Neutrophil (primary cell): ENCODE measurements at regions not wholly inside any gene's neighbourhood (a gene's known extent, or its start where the extent isn't known, plus 50 kb on each side); places are given as distances from the start of the nearest gene placed in this dataset.

Source experiments
- H3K27ac ChIP-seq: fragments of 200-600 bp; sonication (generic); 2 replicates; pipeline ENCODE4 v1.5.1; 2016; ENCODE audit warnings: mild to moderate bottlenecking, moderate library complexity
- H3K27me3 ChIP-seq: fragments of 200-600 bp; sonication (generic); 2 replicates; pipeline ENCODE4 v1.6.0; 2016; ENCODE audit warnings: mild to moderate bottlenecking
- H3K36me3 ChIP-seq: fragments of 200-600 bp; sonication (generic); 2 replicates; pipeline ENCODE4 v1.5.1; 2017
- H3K4me1 ChIP-seq, 2 experiments: fragments of 200-600 bp in 1 of 2; sonication (generic) in 1 of 2; 1 replicate in 1 of 2; 2 replicates in 1 of 2; pipeline versions ENCODE4 v1.5.1 to v1.6.1; 2013 to 2016; ENCODE audit warnings: low read depth in 1 of 2, low read length in 1 of 2, mild to moderate bottlenecking in 1 of 2, moderate library complexity in 1 of 2; ENCODE audit not compliant: control insufficient read depth in 1 of 2, insufficient read depth in 1 of 2
- H3K4me3 ChIP-seq, 2 experiments: fragments of 200-600 bp in 1 of 2; sonication (generic) in 1 of 2; 1 replicate in 1 of 2; 2 replicates in 1 of 2; pipeline ENCODE4 v1.5.1; 2013 to 2016; ENCODE audit warnings: low read depth in 1 of 2, low read length in 1 of 2, mild to moderate bottlenecking in 1 of 2, moderate library complexity in 1 of 2
- H3K9me3 ChIP-seq: fragments of 200-600 bp; sonication (generic); 2 replicates; pipeline ENCODE4 v1.5.1; 2016
- TF ChIP-seq, protein P1 (sequence below): fragments of 200-600 bp; sonication (generic); IDR thresholded peaks from 2 replicates; pipeline ENCODE4 v1.5.1; 2016; ENCODE audit warnings: antibody characterized with exemption

DNA sequence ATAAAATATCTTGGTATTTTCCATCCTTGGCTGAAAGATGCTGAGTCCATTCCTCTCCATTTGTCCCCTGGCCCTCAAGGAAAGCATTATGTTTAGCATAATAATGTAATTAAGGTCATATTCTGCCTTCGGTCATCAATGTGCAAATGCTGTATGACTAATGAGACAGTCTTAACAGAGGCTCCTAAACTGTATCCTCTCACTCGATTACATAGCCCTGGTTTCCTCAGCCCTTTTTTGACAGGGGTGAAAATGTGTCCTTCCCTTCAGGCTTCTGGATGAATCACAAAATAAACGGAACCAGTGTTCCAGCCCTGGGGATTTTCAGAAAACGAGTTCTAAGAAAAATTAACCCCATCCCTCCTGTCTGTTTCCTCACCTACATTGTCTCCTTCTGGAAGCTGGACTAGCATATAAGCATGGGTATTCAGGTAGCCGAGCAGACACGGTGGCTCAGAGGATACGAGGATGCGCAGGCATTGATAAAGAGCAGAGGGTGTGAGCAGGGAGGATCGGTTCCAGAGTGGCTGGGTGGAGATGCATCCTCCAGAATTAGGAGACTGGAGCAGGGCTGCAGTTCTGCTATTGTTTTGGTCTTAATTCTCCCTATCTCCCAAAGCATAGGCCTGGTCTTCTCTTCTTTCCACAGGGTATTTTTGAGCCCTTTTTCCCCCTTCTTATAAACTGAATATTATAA is 742.9 kb downstream of the TLR4 start:
- H3K27ac ChIP-seq, result no peak overlapping the region
- H3K36me3 ChIP-seq, result no peaks in the 10 kb centered on the region
- H3K27me3 ChIP-seq, result no peaks in the 10 kb centered on the region
- TF ChIP-seq, protein P1, sequence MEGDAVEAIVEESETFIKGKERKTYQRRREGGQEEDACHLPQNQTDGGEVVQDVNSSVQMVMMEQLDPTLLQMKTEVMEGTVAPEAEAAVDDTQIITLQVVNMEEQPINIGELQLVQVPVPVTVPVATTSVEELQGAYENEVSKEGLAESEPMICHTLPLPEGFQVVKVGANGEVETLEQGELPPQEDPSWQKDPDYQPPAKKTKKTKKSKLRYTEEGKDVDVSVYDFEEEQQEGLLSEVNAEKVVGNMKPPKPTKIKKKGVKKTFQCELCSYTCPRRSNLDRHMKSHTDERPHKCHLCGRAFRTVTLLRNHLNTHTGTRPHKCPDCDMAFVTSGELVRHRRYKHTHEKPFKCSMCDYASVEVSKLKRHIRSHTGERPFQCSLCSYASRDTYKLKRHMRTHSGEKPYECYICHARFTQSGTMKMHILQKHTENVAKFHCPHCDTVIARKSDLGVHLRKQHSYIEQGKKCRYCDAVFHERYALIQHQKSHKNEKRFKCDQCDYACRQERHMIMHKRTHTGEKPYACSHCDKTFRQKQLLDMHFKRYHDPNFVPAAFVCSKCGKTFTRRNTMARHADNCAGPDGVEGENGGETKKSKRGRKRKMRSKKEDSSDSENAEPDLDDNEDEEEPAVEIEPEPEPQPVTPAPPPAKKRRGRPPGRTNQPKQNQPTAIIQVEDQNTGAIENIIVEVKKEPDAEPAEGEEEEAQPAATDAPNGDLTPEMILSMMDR, result no peak
- H3K4me3 ChIP-seq, result no peak overlapping the region
- no peaks in the 10 kb centered on the region for H3K9me3 ChIP-seq
- no peaks in the 10 kb centered on the region for H3K4me1 ChIP-seq

- Histone ChIP-seq H3K4me3 (no peak overlapping the region), H3K27me3 (no peaks in the 10 kb centered on the region), H3K4me1 (no peaks in the 10 kb centered on the region), H3K9me3 (no peaks in the 10 kb centered on the region), H3K27ac (no peak overlapping the region), H3K36me3 (no peaks in the 10 kb centered on the region)
- TF ChIP-seq, protein P1, result no peak
These were observed 745.4 kb downstream of the TLR4 start for GRCh38 chr9:118449554-118449953.

- Histone ChIP-seq H3K4me1 (no peaks in the 10 kb centered on the region), H3K27ac (no peak overlapping the region), H3K27me3 (no peaks in the 10 kb centered on the region), H3K36me3 (no peaks in the 10 kb centered on the region), H3K4me3 (no peak overlapping the region), H3K9me3 (no peaks in the 10 kb centered on the region)
- TF ChIP-seq, protein P1, result no peak
These were observed 751.1 kb downstream of the TLR4 start for GRCh38 chr9:118455259-118455658.

GRCh38 chr9:118455788-118456187 is 751.6 kb downstream of the TLR4 start:
- Histone ChIP-seq H3K36me3 (no peaks in the 10 kb centered on the region), H3K27me3 (no peaks in the 10 kb centered on the region), H3K27ac (no peak overlapping the region), H3K4me1 (no peaks in the 10 kb centered on the region), H3K4me3 (no peak overlapping the region), H3K9me3 (no peaks in the 10 kb centered on the region)
- TF ChIP-seq, protein P1, result no peak

- TF ChIP-seq, protein P1, result no peak
- Histone ChIP-seq H3K36me3 (no peaks in the 10 kb centered on the region), H3K27me3 (no peaks in the 10 kb centered on the region), H3K4me3 (no peak overlapping the region), H3K4me1 (no peaks in the 10 kb centered on the region), H3K27ac (no peak overlapping the region), H3K9me3 (no peaks in the 10 kb centered on the region)
These were observed 753.2 kb downstream of the TLR4 start for GRCh38 chr9:118457171-118458000.
